Stimulated activated effector memory CD8-positive, alpha-beta T cell treated with anti-CD3 and anti-CD28 coated beads, Interleukin-12 subunit alpha, Interleukin-12 subunit beta, amount 100 ng/mL, for 72 hours (primary cell): ENCODE measurements at regions not wholly inside any gene's neighbourhood (a gene's known extent, or its start where the extent isn't known, plus 50 kb on each side); places are given as distances from the start of the nearest gene placed in this dataset.

Experiments
- ATAC-seq: fragments of 150-1000 bp; cut with Tn5 transposase; 2 replicates; pipeline ENCODE4 v1.10.0; 2021
- DNase-seq, 2 donors: peaks; one replicate each; pipeline ENCODE4 v3.0.0; 2021 to 2022; ENCODE audit warnings: low spot score in 2 of 2
- H3K27ac Mint-ChIP-seq: one replicate; pipeline ENCODE4 v1.8.0; 2022; ENCODE audit warnings: mild to moderate bottlenecking, mixed read lengths
- H3K36me3 Mint-ChIP-seq: one replicate; pipeline ENCODE4 v1.8.0; 2022; ENCODE audit warnings: mild to moderate bottlenecking, mixed read lengths
- H3K4me1 Mint-ChIP-seq: one replicate; pipeline ENCODE4 v1.8.0; 2022; ENCODE audit warnings: mixed read lengths
- H3K4me3 Mint-ChIP-seq: one replicate; pipeline ENCODE4 v1.8.0; 2022; ENCODE audit warnings: mild to moderate bottlenecking, mixed read lengths
- H3K9me3 Mint-ChIP-seq: one replicate; pipeline ENCODE4 v1.8.0; 2022; ENCODE audit warnings: mixed read lengths

GRCh38 chr9:26470284-26470683 is 422.3 kb downstream of the CAAP1 start:
- DNase-seq (no peak), ATAC-seq (no peak)
- Mint-ChIP-seq H3K4me1 (no peaks in the 10 kb centered on the region), H3K9me3 (peaks cover 5% of the 10 kb centered on the region), H3K27ac (no peak overlapping the region), H3K36me3 (no peaks in the 10 kb centered on the region), H3K4me3 (no peak overlapping the region)

GRCh38 chr9:26463837-26464236 is 428.8 kb downstream of the CAAP1 start:
- H3K4me3 Mint-ChIP-seq: no peak overlapping the region
- no peaks in the 10 kb centered on the region for H3K36me3 Mint-ChIP-seq
- H3K27ac Mint-ChIP-seq: no peak overlapping the region
- ATAC-seq (no peak), DNase-seq (no peak)
- H3K4me1 Mint-ChIP-seq: no peaks in the 10 kb centered on the region
- peaks cover 11% of the 10 kb centered on the region for H3K9me3 Mint-ChIP-seq

DNA sequence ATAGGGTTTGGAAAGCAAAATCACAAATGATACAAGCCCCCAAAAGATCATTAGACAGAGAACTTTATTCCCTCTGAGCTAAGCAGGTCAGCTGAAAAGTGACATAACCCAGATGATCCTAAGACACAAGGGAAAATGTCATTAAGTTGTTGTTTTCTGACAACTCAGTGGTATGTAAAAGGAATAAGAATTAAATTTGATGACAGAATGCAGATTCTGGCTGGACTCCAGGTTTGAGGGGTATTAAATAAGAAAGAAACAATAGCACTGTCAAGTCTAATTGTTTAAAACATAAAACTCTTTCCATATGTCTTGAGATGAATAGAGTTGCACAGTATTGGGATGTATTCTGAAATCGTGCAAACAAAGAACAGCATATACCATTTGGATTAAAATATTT is 429.9 kb downstream of the CAAP1 start:
- ATAC-seq (no peak), DNase-seq (no peak)
- peaks cover 11% of the 10 kb centered on the region for H3K9me3 Mint-ChIP-seq
- no peak overlapping the region for H3K4me3 Mint-ChIP-seq
- no peak overlapping the region for H3K27ac Mint-ChIP-seq
- H3K36me3 Mint-ChIP-seq: no peaks in the 10 kb centered on the region
- no peaks in the 10 kb centered on the region for H3K4me1 Mint-ChIP-seq

- H3K36me3 Mint-ChIP-seq: no peaks in the 10 kb centered on the region
- ATAC-seq: no peak
Measured at GRCh38 chr9:26462213-26462612, 430.4 kb downstream of the CAAP1 start.

DNA sequence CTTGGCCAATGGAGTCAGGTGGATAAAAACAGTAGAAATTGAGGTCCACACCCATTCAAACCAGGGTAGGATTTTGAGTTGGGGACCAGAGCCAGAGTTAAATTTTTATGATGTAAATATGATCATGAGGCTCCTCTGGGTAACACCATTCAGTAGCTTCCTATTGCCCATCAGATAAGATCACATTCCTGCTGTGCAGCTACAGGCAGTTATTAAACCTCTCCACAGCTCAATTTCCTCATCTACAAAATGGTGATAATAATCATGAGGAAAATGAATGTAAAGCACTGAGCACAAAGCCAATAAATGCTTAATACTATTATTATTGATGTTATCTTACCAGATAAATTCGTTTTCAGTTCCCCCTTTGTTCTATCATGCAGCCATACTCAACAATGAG is 432.0 kb downstream of the CAAP1 start:
- no peaks in the 10 kb centered on the region for H3K36me3 Mint-ChIP-seq
- no peak overlapping the region for H3K4me3 Mint-ChIP-seq
- DNase-seq (no peak), ATAC-seq (no peak)
- no peak overlapping the region for H3K27ac Mint-ChIP-seq
- no peaks in the 10 kb centered on the region for H3K4me1 Mint-ChIP-seq
- peaks cover 11% of the 10 kb centered on the region for H3K9me3 Mint-ChIP-seq

More at GRCh38 chr9:26462213-26462612, 430.4 kb downstream of the CAAP1 start:
- Mint-ChIP-seq H3K27ac (no peak overlapping the region), H3K4me3 (no peak overlapping the region), H3K9me3 (peaks cover 11% of the 10 kb centered on the region), H3K4me1 (no peaks in the 10 kb centered on the region)
- no peak for DNase-seq

DNA sequence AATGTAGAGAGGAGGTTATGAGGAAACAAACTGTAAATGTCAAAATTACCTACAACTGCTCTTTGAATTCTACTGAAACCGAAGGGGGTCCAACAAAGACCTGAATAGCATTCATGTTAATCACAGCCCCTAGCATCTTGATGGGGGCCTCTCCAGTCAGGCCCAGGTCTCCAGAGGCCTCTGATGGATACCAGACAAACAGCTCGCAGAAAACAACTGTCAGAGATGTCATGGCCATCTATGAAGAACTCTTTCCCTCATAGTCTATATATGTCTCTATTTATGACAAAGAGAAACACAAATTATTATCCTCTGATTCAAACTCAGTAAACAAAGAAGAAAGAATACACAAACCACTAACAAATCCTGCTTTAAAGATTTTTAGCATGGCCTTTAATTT is 432.6 kb downstream of the CAAP1 start:
- Mint-ChIP-seq H3K27ac (no peak overlapping the region), H3K36me3 (no peaks in the 10 kb centered on the region), H3K4me1 (no peaks in the 10 kb centered on the region), H3K9me3 (peaks cover 11% of the 10 kb centered on the region), H3K4me3 (no peak overlapping the region)
- DNase-seq (no peak), ATAC-seq (no peak)

GRCh38 chr9:26458054-26458453 is 434.5 kb downstream of the CAAP1 start:
- Mint-ChIP-seq H3K4me3 (no peak overlapping the region), H3K9me3 (peaks cover 8% of the 10 kb centered on the region), H3K27ac (no peak overlapping the region), H3K4me1 (no peaks in the 10 kb centered on the region), H3K36me3 (no peaks in the 10 kb centered on the region)
- ATAC-seq: no peak
- no peak for DNase-seq

DNA sequence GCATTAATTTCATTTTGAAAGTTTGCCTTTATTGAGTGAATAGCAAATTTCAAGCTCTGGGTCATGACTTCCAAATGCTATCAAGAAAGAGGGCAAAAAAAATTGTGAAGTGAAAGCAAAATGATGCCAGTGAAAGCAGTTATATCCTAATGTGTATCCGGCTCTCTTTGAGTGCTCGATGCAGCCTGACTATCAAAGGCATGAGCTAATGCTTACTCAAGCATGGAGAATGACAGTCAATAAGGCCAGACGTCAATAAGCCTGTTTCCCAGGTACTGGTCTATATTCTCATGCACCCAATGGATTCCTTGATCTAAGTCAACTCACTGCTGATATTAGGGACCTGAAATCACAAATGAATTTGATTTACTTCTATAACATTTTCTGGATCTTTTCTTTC is 435.5 kb downstream of the CAAP1 start:
- no peak overlapping the region for H3K27ac Mint-ChIP-seq
- H3K36me3 Mint-ChIP-seq: no peaks in the 10 kb centered on the region
- no peak for DNase-seq
- H3K9me3 Mint-ChIP-seq: peaks cover 8% of the 10 kb centered on the region
- H3K4me1 Mint-ChIP-seq: no peaks in the 10 kb centered on the region
- ATAC-seq: no peak
- H3K4me3 Mint-ChIP-seq: no peak overlapping the region

- H3K27ac Mint-ChIP-seq: no peak overlapping the region
- peaks cover 5% of the 10 kb centered on the region for H3K9me3 Mint-ChIP-seq
- no peak for ATAC-seq
- H3K4me3 Mint-ChIP-seq: no peak overlapping the region
- H3K4me1 Mint-ChIP-seq: no peaks in the 10 kb centered on the region
- no peaks in the 10 kb centered on the region for H3K36me3 Mint-ChIP-seq
- no peak for DNase-seq
Measured at GRCh38 chr9:26439061-26439624, 453.5 kb downstream of the CAAP1 start.

GRCh38 chr9:26437056-26437711 is 455.4 kb downstream of the CAAP1 start:
- ATAC-seq (no peak), DNase-seq (no peak)
- no peaks in the 10 kb centered on the region for H3K4me1 Mint-ChIP-seq
- H3K4me3 Mint-ChIP-seq: no peak overlapping the region
- H3K9me3 Mint-ChIP-seq: peaks cover 11% of the 10 kb centered on the region
- H3K27ac Mint-ChIP-seq: no peak overlapping the region
- no peaks in the 10 kb centered on the region for H3K36me3 Mint-ChIP-seq

DNA sequence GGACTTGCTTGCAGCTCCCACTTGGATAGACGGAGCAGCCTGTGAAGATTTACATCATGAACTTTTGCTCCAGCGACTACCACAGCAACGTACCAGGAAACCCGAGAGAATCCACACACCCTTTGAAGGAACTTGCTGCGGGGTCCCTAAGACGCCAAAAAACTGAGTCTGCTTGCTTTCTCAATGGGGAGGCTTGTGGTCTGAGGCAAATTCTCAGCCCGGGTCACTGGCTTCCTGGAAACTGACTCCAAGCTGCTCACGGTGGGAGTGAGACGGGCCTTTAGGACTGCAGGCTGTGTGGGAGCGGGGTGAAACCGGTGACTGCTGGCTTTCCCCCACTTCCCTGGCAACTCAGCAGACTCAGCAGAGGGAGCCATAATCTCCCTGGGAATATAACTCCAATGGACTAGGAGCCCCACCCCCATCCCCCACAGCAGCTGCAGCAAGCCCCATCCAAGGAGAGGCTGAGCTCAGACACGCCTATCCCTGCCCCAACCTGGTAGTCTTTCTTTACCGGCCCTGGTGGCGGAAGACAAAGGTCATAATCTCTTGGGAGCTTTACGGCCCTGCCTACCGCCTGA is 466.0 kb downstream of the CAAP1 start:
- Mint-ChIP-seq H3K36me3 (no peaks in the 10 kb centered on the region), H3K27ac (no peak overlapping the region), H3K9me3 (peaks cover 16% of the 10 kb centered on the region), H3K4me3 (no peak overlapping the region), H3K4me1 (no peaks in the 10 kb centered on the region)
- ATAC-seq (no peak), DNase-seq (no peak)

DNA sequence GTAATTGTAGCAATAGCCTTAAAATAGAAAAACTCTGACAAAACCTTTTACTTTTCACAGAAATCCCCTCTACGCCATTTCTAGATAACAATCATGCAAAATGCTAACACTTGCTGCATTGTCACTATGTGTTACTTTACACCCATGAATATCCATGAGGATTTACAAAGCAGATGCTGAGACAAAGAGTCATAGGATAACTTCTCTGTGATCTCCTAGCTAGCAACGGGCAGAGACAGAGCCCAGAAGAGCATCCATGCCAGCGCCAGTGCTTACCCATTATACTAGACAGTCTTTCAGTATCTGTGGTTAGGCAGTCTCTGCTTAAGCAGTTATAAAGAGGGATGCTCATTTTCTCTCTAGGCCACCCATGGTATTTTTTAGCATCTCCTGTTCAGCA is 474.1 kb downstream of the CAAP1 start:
- Mint-ChIP-seq H3K27ac (no peak overlapping the region), H3K4me3 (no peak overlapping the region), H3K9me3 (peaks cover 15% of the 10 kb centered on the region), H3K36me3 (no peaks in the 10 kb centered on the region), H3K4me1 (no peaks in the 10 kb centered on the region)
- no peak for ATAC-seq
- DNase-seq: no peak

DNA sequence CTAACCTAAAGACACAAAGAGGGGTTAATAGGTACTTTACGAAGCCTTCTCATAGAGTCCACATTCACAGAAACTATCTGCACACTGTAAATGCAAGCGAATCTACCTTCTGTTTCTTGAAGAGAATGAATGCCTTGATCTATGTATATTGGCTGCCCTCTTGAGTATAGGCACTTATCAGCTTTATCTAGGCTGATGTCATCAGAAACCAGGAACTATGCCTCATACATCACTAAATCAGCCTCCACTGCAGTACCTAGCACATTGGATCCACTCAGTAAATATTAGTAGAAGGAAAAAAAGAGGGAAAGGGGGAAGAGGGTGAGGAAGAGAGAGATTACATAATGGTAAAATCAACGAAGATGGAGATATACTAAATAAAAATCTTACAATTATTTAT is 477.1 kb downstream of the CAAP1 start:
- Mint-ChIP-seq H3K27ac (no peak overlapping the region), H3K4me1 (no peaks in the 10 kb centered on the region), H3K36me3 (no peaks in the 10 kb centered on the region), H3K9me3 (peaks cover 20% of the 10 kb centered on the region), H3K4me3 (no peak overlapping the region)
- DNase-seq (no peak), ATAC-seq (no peak)

DNA sequence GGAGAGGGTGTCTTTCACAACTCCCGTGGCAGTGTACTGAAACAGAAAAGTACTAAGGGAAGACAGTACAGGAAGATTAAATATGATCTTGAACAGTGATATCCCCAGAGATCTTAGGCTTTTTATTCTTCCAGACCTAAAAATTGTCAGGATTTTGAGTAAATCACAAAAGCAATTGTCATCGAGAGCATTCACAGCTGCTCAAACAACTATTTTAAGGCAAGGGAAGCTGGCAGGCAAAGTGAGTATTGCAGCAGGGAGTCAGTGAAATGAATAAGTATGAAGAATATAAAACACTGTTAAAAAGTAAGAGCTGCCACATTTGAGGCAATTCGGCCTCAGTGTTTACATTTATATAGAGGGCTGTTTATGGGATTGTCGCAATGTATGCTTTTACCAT is 479.0 kb downstream of the CAAP1 start:
- no peaks in the 10 kb centered on the region for H3K4me1 Mint-ChIP-seq
- no peak overlapping the region for H3K4me3 Mint-ChIP-seq
- no peak overlapping the region for H3K27ac Mint-ChIP-seq
- DNase-seq (no peak), ATAC-seq (no peak)
- peaks cover 25% of the 10 kb centered on the region for H3K9me3 Mint-ChIP-seq
- H3K36me3 Mint-ChIP-seq: no peaks in the 10 kb centered on the region

DNA sequence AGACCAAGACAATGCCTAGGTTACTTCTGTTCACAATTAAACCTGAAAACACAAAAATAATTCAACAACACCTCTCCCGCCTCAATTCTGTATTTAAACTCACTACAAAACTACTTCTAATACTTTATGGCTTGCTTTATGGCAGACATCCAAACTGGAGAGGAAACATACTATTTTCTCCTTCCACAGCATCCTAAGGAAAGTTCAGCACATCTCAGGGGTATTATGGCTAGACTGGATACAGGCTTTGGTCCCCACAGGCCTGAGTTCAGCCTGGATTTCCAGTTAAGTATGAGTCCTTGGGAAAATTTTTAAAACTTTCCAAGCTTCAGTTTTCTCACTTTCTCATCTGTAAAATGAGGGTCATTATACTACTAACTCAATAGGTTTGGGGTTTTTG is 480.2 kb downstream of the CAAP1 start:
- no peak overlapping the region for H3K4me3 Mint-ChIP-seq
- DNase-seq (no peak), ATAC-seq (no peak)
- no peak overlapping the region for H3K27ac Mint-ChIP-seq
- peaks cover 27% of the 10 kb centered on the region for H3K9me3 Mint-ChIP-seq
- no peaks in the 10 kb centered on the region for H3K4me1 Mint-ChIP-seq
- no peaks in the 10 kb centered on the region for H3K36me3 Mint-ChIP-seq

- DNase-seq: no peak
- no peak overlapping the region for H3K4me3 Mint-ChIP-seq
Measured at GRCh38 chr9:26406676-26407075, 485.9 kb downstream of the CAAP1 start.

More at GRCh38 chr9:26406676-26407075, 485.9 kb downstream of the CAAP1 start:
- Mint-ChIP-seq H3K9me3 (peaks cover 33% of the 10 kb centered on the region), H3K36me3 (no peaks in the 10 kb centered on the region), H3K4me1 (no peaks in the 10 kb centered on the region), H3K27ac (no peak overlapping the region)
- ATAC-seq: no peak
